ENCODE measurements at regions not wholly inside any gene's neighbourhood (a gene's known extent, or its start where the extent isn't known, plus 50 kb on each side); places are given as distances from the start of the nearest gene placed in this dataset.

- Histone ChIP-seq H3K4me1 (ENCODE audit: insufficient read depth) (no peaks in the 10 kb centered on the region), H3K79me2 (ENCODE audit: insufficient read depth) (no peaks in the 10 kb centered on the region), H3K36me3 (ENCODE audit: low read depth) (no peaks in the 10 kb centered on the region), H3K4me2 (ENCODE audit: unreplicated experiment) (no peak overlapping the region), H2AFZ (no peak overlapping the region), H4K20me1 (ENCODE audit: insufficient read depth) (no peaks in the 10 kb centered on the region), H3K27me3 (replicated peaks; ENCODE audit: insufficient read depth) (no peaks in the 10 kb centered on the region), H3K27ac (no peak overlapping the region), H3K9me2 (ENCODE audit: insufficient read depth) (no peaks in the 10 kb centered on the region), H3K4me3 (no peak overlapping the region), H3F3A (ENCODE audit: insufficient read depth) (no peaks in the 10 kb centered on the region), H3K9me3 (ENCODE audit: low read depth) (no peaks in the 10 kb centered on the region), H3K9ac (no peak overlapping the region)
- 4 to 12% methylated on average over 3 of the region's 3 CpGs for WGBS, 2 experiments (ENCODE audit: low coverage in 1 of 2, low lambda C conversion rate in 2 of 2, missing lambda C conversion rate in 2 of 2)
- no peak for DNase-seq
- no peak for TF ChIP-seq EZH2 (IDR thresholded peaks at IDR 0.05; ENCODE audit: insufficient read depth, poor library complexity, severe bottlenecking)
- no peak for TF ChIP-seq EZH2phosphoT487 (IDR thresholded peaks at IDR 0.05; ENCODE audit: insufficient read depth, low read depth)
- in situ Hi-C loops (cut with MboI), result no loop called here
These were observed 151.2 kb upstream of the KCNN2 start for GRCh38 chr5:114210662-114211061.

DNA sequence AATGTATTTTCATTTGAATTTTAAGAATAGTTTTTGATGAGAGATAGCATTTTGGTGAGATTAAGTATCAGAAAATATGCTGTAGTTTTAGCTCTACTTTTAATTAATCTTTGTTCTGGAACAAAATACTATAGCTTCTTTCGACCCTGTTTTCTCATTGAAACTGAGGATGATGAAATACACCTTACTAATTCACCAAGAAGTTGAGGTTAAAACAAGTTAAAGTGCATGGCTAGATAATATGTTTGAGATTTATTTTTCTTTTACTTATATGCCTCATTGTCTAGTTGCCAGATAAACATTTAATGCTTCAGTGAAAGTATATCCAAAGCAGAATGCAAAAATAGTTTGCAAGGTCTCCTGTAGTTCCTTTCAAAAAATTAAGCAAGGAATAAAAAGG lies 140.1 kb upstream of the KCNN2 start:
- Histone ChIP-seq H2AFZ (no peak overlapping the region), H3F3A (ENCODE audit: insufficient read depth) (no peaks in the 10 kb centered on the region), H3K9me2 (ENCODE audit: insufficient read depth) (no peaks in the 10 kb centered on the region), H3K4me2 (ENCODE audit: unreplicated experiment) (no peak overlapping the region), H3K27me3 (replicated peaks; ENCODE audit: insufficient read depth) (no peaks in the 10 kb centered on the region), H3K9ac (no peak overlapping the region), H3K4me1 (ENCODE audit: insufficient read depth) (no peaks in the 10 kb centered on the region), H3K27ac (no peak overlapping the region), H3K4me3 (no peak overlapping the region), H3K9me3 (ENCODE audit: low read depth) (peaks cover 4% of the 10 kb centered on the region), H3K79me2 (ENCODE audit: insufficient read depth) (no peaks in the 10 kb centered on the region), H4K20me1 (ENCODE audit: insufficient read depth) (no peaks in the 10 kb centered on the region), H3K36me3 (ENCODE audit: low read depth) (no peaks in the 10 kb centered on the region)
- no peak for TF ChIP-seq EZH2phosphoT487 (IDR thresholded peaks at IDR 0.05; ENCODE audit: insufficient read depth, low read depth)
- TF ChIP-seq EZH2 (IDR thresholded peaks at IDR 0.05; ENCODE audit: insufficient read depth, poor library complexity, severe bottlenecking), result no peak
- in situ Hi-C loops (cut with MboI), result no loop called here
- DNase-seq, result no peak
- 5 to 11% methylated on average over 1 of the region's 1 CpG for WGBS, 2 experiments (ENCODE audit: low coverage in 1 of 2, low lambda C conversion rate in 2 of 2, missing lambda C conversion rate in 2 of 2)

GRCh38 chr5:114223866-114224265 lies 138.0 kb upstream of the KCNN2 start:
- H2AFZ ChIP-seq, result no peak overlapping the region
- WGBS, 2 experiments (ENCODE audit: low coverage in 1 of 2, low lambda C conversion rate in 2 of 2, missing lambda C conversion rate in 2 of 2), result 52 to 57% methylated on average over 1 of the region's 1 CpG
- no peak overlapping the region for H3K27ac ChIP-seq

DNA sequence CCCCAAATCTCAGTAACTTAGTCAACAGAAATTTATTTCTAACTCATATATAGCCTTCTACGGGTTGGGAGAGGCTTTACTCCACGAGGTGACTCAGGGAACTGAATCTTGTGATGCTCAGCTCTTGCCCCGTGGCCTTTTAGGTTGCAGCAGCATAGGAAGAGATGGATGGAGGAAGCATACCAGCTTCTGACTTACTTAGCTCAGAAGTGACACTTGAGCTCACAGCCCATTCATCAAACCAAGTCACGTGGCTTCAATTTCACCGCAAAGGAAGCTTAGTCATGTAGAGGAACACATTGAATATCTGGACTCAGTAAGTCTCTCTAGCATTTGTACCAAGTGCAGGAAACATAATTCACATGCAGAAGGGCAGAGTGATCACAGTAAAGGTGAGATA lies 124.1 kb upstream of the KCNN2 start:
- no peak overlapping the region for H2AFZ ChIP-seq
- no peaks in the 10 kb centered on the region for H3K36me3 ChIP-seq (ENCODE audit: low read depth)
- no peak overlapping the region for H3K4me3 ChIP-seq
- in situ Hi-C loops (cut with MboI), result no loop called here
- H3K4me1 ChIP-seq (ENCODE audit: insufficient read depth), result no peaks in the 10 kb centered on the region
- H3K9ac ChIP-seq, result no peak overlapping the region
- no peaks in the 10 kb centered on the region for H3K79me2 ChIP-seq (ENCODE audit: insufficient read depth)
- no peaks in the 10 kb centered on the region for H3K27me3 ChIP-seq (replicated peaks; ENCODE audit: insufficient read depth)
- H3K4me2 ChIP-seq (ENCODE audit: unreplicated experiment), result no peak overlapping the region
- H4K20me1 ChIP-seq (ENCODE audit: insufficient read depth), result no peaks in the 10 kb centered on the region
- WGBS, 2 experiments (ENCODE audit: low coverage in 1 of 2, low lambda C conversion rate in 2 of 2, missing lambda C conversion rate in 2 of 2), result 12 to 22% methylated on average over 5 of the region's 5 CpGs
- no peaks in the 10 kb centered on the region for H3K9me2 ChIP-seq (ENCODE audit: insufficient read depth)
- no peaks in the 10 kb centered on the region for H3F3A ChIP-seq (ENCODE audit: insufficient read depth)
- no peaks in the 10 kb centered on the region for H3K9me3 ChIP-seq (ENCODE audit: low read depth)
- peak; percentile 0 for DNase-seq
- H3K27ac ChIP-seq, result no peak overlapping the region
- TF ChIP-seq EZH2 (IDR thresholded peaks at IDR 0.05; ENCODE audit: insufficient read depth, poor library complexity, severe bottlenecking) (no peak), EZH2phosphoT487 (IDR thresholded peaks at IDR 0.05; ENCODE audit: insufficient read depth, low read depth) (no peak)

More at GRCh38 chr5:114223866-114224265, 138.0 kb upstream of the KCNN2 start:
- H3K36me3 ChIP-seq (ENCODE audit: low read depth), result no peaks in the 10 kb centered on the region
- no peaks in the 10 kb centered on the region for H3K4me1 ChIP-seq (ENCODE audit: insufficient read depth)
- no peaks in the 10 kb centered on the region for H3K79me2 ChIP-seq (ENCODE audit: insufficient read depth)
- no peaks in the 10 kb centered on the region for H3K27me3 ChIP-seq (replicated peaks; ENCODE audit: insufficient read depth)
- H3K9ac ChIP-seq, result no peak overlapping the region
- peak; percentile 6 for DNase-seq
- no peaks in the 10 kb centered on the region for H3F3A ChIP-seq (ENCODE audit: insufficient read depth)
- H3K9me2 ChIP-seq (ENCODE audit: insufficient read depth), result no peaks in the 10 kb centered on the region
- in situ Hi-C loops (cut with MboI), result no loop called here
- no peak overlapping the region for H3K4me3 ChIP-seq
- peaks cover 4% of the 10 kb centered on the region for H3K9me3 ChIP-seq (ENCODE audit: low read depth)
- no peaks in the 10 kb centered on the region for H4K20me1 ChIP-seq (ENCODE audit: insufficient read depth)
- TF ChIP-seq EZH2phosphoT487 (IDR thresholded peaks at IDR 0.05; ENCODE audit: insufficient read depth, low read depth), result no peak
- no peak for TF ChIP-seq EZH2 (IDR thresholded peaks at IDR 0.05; ENCODE audit: insufficient read depth, poor library complexity, severe bottlenecking)
- no peak overlapping the region for H3K4me2 ChIP-seq (ENCODE audit: unreplicated experiment)

DNA sequence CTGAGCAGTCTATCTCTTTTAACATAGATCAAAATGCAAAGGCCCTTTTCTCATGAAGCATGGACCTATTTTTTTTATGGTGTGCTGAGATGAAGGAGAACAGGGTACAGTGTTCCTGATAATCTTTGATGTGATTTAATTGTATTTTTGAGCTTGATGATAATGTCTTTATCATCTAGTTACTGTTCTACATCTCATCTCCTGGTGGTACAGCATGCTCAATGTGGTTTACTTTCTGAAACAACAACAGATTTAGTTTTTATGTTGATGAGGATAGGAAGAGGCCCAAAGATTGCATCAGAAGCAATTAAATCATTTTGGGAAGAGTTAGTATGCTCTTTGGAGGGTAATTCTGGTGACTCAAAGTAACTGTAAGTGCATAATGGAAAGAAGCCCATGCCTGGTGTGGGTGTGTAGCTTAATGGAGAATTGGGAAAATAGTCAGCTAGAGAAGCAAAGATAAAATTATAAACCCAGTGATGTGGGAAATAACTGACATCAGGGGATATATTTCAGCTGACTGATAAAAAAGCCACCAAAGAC lies 123.0 kb upstream of the KCNN2 start:
- no peaks in the 10 kb centered on the region for H3K9me3 ChIP-seq (ENCODE audit: low read depth)
- H3K4me2 ChIP-seq (ENCODE audit: unreplicated experiment), result no peak overlapping the region
- H3F3A ChIP-seq (ENCODE audit: insufficient read depth), result no peaks in the 10 kb centered on the region
- in situ Hi-C loops (cut with MboI), result no loop called here
- H2AFZ ChIP-seq, result no peak overlapping the region
- H3K79me2 ChIP-seq (ENCODE audit: insufficient read depth), result no peaks in the 10 kb centered on the region
- H3K4me1 ChIP-seq (ENCODE audit: insufficient read depth), result no peaks in the 10 kb centered on the region
- no peak for DNase-seq
- H3K9me2 ChIP-seq (ENCODE audit: insufficient read depth), result no peaks in the 10 kb centered on the region
- no peaks in the 10 kb centered on the region for H4K20me1 ChIP-seq (ENCODE audit: insufficient read depth)
- H3K4me3 ChIP-seq, result no peak overlapping the region
- H3K9ac ChIP-seq, result no peak overlapping the region
- H3K36me3 ChIP-seq (ENCODE audit: low read depth), result no peaks in the 10 kb centered on the region
- H3K27ac ChIP-seq, result no peak overlapping the region
- no peaks in the 10 kb centered on the region for H3K27me3 ChIP-seq (replicated peaks; ENCODE audit: insufficient read depth)
- TF ChIP-seq EZH2 (IDR thresholded peaks at IDR 0.05; ENCODE audit: insufficient read depth, poor library complexity, severe bottlenecking) (no peak), EZH2phosphoT487 (IDR thresholded peaks at IDR 0.05; ENCODE audit: insufficient read depth, low read depth) (no peak)
